ENCODE measurements at regions not wholly inside any gene's neighbourhood (a gene's known extent, or its start where the extent isn't known, plus 50 kb on each side); places are given as distances from the start of the nearest gene placed in this dataset.

DNA sequence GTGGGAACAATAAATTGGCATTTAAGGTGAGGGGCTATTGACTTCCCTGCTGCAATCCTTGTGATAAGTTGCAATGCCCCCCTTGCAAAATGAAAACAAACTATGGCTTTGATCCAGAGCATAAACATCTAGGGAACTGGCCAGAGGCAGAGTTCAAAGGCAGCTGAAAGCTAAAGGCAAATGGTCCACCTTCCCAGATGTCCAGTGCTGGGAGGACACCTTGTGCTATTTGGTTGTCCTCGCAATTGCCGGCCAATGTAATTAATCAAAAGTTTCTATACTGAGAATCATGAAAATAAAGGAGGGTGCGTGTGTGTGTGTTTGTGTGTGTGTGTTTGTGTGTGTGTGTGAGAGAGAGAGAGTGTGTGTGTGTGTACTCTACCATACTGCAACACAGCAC, 337.4 kb downstream of the CBLN4 start:
- TF ChIP-seq, protein P1, sequence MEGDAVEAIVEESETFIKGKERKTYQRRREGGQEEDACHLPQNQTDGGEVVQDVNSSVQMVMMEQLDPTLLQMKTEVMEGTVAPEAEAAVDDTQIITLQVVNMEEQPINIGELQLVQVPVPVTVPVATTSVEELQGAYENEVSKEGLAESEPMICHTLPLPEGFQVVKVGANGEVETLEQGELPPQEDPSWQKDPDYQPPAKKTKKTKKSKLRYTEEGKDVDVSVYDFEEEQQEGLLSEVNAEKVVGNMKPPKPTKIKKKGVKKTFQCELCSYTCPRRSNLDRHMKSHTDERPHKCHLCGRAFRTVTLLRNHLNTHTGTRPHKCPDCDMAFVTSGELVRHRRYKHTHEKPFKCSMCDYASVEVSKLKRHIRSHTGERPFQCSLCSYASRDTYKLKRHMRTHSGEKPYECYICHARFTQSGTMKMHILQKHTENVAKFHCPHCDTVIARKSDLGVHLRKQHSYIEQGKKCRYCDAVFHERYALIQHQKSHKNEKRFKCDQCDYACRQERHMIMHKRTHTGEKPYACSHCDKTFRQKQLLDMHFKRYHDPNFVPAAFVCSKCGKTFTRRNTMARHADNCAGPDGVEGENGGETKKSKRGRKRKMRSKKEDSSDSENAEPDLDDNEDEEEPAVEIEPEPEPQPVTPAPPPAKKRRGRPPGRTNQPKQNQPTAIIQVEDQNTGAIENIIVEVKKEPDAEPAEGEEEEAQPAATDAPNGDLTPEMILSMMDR (conservative IDR thresholded peaks at IDR 0.05): no peak
- no peak for TF ChIP-seq EZH2 (IDR thresholded peaks at IDR 0.05; ENCODE audit: low read depth)

All from PC-9 (cell line).